HG03060 (cell line): ENCODE measurements at regions not wholly inside any gene's neighbourhood (a gene's known extent, or its start where the extent isn't known, plus 50 kb on each side); places are given as distances from the start of the nearest gene placed in this dataset.

Experiments
- ATAC-seq: cut with Tn5 transposase; IDR thresholded peaks from one replicate; pipeline ENCODE4 v1.9.1; 2021; ENCODE audit warnings: low read depth, moderate number of reproducible peaks; ENCODE audit not compliant: unreplicated experiment

DNA sequence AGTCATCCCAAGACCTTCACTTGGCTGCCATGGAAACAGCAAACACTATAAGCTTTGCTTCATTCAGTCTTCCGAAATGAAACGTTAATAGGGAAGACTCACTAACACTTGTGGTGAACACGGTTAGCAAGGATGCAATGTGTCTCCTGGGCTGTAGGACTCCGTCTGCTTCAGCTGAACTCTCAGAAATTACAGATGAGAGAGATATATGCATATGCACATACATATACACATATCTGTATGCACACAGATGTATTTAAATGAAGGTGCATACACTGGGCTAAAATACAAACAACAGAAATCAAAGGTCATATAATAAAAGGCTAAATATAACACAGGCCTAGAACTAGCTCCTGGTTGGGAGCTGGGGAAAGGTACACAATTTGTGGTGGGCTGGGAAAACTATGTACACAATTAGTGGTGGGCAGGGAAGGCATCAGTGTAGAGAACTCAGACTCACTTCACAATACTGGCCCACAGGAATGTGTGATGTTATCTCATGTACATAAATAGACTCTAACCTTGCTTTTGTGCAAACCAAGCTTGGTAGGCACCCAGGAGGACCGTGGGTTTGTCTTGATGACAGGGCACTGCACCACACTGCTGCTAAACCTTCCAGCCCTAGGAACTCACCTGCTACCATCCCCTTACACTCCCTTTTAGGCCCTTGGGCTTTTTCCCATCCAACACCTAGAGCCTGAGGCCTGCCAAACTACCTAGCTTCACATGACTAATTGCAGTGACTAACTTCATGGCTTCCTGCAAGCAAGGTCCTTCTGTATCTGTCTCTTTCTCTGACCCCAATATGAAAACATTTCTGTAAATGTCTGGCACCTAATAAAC lies 873.1 kb downstream of the NSUN3 start:
- no peak for ATAC-seq

- ATAC-seq: no peak
Measured at GRCh38 chr3:94937980-94938379, 875.1 kb downstream of the NSUN3 start.

- no peak for ATAC-seq
Measured at GRCh38 chr3:94946683-94947082, 883.8 kb downstream of the NSUN3 start.

DNA sequence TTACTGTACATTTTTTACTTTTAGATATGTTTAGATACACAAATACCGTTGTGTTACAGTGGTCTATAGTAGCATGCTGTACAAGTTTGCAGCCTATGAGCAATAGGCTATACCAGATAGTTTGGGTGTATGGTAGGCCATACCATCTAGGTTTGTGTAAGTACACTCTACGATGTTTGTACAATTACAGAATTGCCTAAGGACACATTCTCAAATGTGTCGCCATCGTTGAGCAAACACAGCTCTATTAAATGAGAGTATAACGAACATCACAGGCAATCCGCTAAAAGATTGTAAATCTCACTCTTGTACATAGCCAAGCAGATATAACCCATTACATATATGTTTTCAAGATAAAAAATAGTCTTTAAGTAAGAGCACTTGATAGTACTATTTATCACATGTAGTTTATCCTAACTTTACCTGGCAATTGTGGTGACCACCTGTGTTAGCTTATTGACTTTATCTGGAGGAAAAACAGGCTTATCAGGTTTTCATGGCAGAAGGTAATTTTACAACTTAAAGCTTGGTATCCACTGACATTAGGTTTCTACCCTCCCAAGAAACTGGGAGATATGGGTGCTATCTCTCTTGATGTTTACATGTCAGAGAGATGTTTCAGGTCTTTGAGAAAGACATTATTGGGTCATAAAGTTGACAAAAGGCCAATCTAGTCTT lies 898.7 kb downstream of the NSUN3 start:
- no peak for ATAC-seq

DNA sequence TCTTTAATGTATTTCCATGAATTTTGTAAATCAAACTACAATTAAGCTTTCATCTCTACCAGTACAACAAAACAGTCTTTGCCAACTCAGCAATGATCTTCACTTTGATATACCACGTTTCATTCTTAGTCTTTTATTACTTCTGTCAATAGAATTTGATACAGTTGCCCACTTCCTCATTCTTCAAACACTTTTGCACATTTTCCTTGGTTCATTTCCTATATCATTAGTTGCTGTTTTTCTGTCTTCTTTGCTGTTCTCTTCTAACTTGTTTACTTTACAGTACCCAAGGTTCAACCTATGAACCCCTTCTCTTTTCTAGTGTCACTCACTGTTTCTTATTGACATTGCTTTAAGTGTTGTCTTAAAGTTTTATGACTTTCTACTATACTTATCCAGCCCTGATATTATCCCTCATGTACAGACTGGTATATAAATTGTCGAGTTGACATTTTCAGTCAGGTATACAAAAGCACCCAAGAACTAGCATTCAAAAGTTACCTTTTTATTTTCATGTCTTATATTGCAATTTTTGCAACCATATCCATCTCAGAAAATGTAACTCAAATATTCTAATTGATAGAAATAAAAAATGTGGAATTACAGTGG lies 903.1 kb downstream of the NSUN3 start:
- ATAC-seq: no peak

- ATAC-seq: no peak
Measured at GRCh38 chr3:94967196-94967595, 904.3 kb downstream of the NSUN3 start.

DNA sequence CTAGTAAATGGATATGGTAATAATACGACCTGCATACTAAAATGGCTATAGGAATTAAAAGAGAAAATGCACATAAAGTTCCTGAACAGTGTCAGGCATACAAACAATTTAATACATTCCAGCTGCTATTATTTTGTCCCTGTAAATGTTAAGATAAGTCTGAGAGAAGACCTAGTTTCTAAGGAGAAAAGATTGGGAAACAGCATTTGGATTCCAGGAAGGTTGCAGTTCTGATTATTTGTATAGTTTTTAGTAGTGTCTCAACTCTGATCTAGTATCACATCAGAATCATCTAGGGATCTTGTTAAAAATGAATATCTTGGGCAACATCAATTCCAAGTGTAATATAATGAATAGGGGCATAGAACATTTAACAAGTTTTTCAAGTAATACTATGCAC lies 905.7 kb downstream of the NSUN3 start:
- ATAC-seq: no peak

DNA sequence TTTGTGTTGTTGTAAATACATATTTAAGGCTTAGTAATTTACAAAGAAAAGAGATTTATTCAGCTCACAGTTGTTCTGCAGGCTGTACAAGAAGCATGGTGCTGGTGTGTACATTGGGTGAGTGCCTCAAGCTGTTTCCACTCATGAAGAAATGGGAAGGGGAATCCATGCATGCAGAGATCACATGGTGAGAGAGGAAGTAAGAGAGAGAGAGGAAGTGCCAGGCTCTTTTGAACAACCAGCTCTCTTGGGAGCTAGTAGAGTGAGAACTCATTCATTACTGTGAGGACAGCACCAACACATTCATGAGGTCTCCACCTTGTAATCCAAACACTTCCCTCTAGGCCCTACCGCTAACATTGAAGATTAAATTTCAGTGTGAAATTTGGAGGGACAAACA lies 909.2 kb downstream of the NSUN3 start:
- no peak for ATAC-seq

DNA sequence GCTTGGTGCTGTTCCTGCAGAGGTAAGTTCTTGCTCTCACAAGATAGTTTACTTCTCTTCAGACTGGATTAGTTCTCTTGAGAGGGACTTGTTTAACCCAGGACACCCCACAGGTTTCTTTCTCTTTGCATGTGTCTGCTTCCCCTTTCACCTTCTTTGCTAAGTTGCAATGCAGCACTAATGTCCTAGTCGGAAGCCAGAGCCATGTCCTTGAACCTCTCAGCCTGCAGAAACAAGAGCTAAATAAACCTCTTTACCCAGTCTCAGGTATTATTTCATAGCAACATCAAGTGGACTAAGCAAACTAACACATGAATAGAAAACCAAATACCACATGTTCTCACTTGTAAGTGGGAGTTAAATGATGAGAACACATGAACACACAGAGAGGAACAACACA lies 915.2 kb downstream of the NSUN3 start:
- no peak for ATAC-seq

GRCh38 chr3:94985778-94986177 lies 922.9 kb downstream of the NSUN3 start:
- no peak for ATAC-seq

- ATAC-seq: no peak
Measured at GRCh38 chr3:94990952-94991705, 928.3 kb downstream of the NSUN3 start.

GRCh38 chr3:94996743-94997142 lies 933.9 kb downstream of the NSUN3 start:
- ATAC-seq: no peak

GRCh38 chr3:95002438-95003046 lies 939.7 kb downstream of the NSUN3 start:
- ATAC-seq: no peak

DNA sequence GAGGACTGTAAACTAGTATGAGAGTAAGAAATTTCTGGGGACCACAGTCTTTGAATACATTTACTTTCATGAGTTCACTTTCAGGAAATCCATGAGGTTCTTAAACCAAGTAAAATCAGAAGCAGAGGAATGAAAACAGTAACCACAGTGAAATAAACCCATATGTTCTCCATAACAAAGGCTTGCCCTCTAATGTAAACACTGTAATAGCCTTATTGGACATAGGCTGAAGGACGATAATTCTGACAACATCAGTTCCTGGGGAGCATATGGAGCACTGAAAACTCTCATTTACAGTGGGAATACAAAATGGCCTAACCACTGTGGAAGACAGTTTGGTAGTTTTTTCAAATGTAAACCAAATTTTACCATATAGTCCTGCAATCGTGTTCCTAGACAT lies 965.8 kb downstream of the NSUN3 start:
- no peak for ATAC-seq

DNA sequence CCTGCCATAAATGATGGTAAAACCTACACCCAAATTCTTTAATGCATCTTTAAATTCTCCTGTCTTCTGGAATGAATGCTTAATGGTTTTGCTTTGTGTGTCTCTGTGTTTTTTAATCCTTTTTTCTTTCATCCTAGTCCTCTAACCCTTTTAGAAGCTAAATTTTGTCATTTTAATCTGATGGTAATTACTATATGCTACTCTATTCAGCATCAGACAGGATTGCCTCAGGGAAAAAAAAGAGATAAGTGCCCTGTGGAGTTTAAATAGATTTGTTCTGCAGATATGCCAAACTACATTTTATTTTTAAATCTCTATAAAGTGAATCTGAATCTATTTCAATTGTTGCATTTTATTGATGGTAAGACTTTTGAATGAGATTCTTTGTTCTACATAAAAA lies 966.8 kb downstream of the NSUN3 start:
- no peak for ATAC-seq

GRCh38 chr3:95036526-95037021 lies 973.7 kb downstream of the NSUN3 start:
- ATAC-seq: no peak

DNA sequence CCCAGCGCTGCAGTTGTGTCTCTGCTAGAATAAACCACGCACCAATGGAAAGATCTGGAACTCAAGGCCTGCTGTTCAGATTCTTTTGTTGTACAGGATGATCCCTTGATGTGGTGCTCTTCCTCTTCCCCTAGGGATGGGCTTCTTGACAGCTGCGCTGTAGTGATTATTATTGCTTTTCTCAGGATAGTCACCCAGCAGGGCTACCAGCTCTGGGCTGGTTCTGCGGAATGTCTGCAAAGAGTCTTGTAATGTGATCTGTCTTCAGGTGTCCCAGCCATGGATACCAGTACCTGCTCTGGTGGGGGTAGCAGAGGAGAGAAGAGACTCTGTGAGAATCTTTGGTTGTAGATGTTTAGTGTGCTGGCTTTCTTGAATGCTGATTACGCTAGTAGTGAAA lies 974.2 kb downstream of the NSUN3 start:
- no peak for ATAC-seq

DNA sequence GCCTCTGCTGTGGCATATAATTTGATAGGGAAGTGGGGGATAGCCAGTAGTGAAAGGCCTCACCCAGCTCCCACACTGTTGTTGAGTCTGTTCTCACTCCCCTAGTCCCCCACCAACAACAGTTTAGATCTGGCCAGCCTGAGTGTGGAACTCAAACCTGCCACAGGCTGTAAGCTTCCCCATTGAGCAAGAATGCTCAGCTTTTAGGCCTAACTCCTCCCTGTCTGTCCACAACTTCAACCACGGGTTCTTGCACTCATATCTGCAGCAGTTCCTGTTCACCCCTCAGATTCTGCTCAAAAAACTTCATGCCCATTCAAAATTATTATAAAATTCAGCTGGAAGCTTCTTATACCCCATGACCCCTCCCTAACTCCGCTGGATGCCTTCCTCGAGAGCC lies 975.1 kb downstream of the NSUN3 start:
- ATAC-seq: no peak

GRCh38 chr3:95044101-95044500 lies 981.2 kb downstream of the NSUN3 start:
- no peak for ATAC-seq

DNA sequence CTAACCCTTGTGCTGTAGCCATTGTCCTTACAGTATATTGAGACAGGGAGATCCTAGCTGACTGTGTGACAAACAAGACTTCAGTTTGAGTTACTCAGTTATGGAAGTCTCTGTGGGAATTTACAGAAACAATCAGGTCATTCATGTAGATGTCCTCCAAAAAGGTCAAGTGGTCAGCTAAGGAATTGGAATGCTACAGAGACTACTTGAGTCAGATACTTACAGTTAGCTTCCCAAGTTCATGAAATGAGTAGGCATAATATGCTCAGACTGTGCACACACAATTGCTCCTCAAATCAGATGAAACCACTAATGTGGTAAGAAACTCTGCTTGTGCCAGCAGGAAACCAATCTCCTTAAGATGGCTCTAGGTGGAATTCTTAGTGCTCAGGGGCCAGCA lies 985.7 kb downstream of the NSUN3 start:
- ATAC-seq: no peak
